HG03045 (cell line): ENCODE measurements at regions not wholly inside any gene's neighbourhood (a gene's known extent, or its start where the extent isn't known, plus 50 kb on each side); places are given as distances from the start of the nearest gene placed in this dataset.
"Not testable (repeated sequence)": the region's sequence is repeated elsewhere in the genome, so short reads cannot be mapped to it uniquely, and the experiment has no call there.

Experiments
- ATAC-seq: cut with Tn5 transposase; IDR thresholded peaks from one replicate; pipeline ENCODE4 v1.9.1; 2021; ENCODE audit warnings: mild to moderate bottlenecking, moderate library complexity; ENCODE audit not compliant: unreplicated experiment

DNA sequence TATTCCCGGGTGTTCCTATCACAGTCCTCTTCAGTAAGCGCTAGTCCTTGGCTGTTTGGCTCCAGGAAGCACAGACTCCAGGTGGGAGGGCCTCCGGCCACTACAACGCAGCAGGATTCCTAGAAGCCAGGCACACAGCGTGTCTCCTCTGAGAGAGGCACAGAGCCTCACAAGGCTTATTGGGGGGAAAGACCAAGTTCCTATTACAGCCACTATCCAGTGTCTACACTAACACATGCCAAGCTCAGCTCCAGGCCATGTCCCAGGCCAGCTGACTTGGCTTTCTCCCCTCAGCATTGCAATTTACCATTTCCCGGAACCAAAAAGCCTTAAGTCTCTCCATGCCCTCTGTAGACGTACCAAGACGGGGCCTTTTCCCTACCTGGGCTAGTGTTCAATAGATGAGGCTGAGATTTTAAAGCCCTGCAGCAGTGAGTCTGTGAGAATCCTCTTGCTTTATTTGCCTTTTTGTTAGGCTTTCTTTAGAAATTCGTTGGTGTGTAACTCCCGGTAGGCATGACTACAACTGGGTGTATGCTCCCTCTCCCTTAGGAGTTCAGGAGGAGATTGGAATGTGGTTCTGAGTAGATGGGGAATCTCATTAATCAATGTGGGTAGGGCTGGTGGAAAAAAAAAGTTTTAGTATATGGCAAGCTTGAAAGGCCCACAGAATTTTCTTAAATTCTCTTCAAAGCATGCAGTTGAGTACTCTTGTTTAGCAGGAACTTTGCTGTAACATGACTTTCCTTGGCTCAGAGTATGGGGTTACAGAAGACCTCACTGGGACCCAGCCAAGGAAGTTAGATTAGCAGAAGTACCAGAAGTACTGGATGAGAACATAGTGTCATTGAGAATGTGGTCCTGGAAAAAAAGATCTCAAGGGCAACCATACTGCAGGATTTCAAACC, 84.3 kb upstream of the SLC1A3 start:
- no peak for ATAC-seq

DNA sequence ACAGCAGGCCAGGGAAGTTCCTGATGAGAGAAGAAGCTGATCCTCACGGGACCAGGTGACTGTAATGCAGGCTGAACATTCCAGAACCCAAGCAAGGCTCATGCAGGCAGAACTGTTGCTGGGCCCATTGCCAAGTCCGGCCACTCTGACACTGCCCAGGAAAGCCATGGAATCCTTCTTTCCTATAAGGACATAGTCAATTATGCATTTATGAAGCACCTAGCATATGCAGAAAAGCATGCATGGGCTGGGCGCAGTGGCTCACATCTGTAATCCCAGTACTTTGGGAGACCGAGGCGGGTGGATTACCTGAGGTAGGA, 83.7 kb upstream of the SLC1A3 start:
- ATAC-seq, result no peak

DNA sequence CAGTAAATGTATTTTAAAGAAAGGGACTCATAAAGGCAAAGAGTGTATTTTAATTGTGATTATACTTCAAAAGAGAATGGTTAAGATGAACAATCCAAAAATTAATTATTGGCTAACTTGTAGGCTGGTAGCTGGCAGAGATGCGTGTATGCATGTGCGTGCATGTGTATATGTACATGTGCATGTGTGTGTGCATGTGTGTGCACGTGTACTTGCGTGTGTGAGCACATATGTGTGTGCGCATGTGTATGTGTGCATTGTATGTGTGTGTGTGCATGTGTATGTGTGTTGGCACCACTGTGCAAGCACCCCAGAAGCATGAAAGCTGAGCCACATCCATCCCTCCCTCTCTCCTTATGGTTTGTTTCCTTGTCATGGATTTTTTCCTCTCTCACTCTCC, 83.0 kb upstream of the SLC1A3 start:
- no peak for ATAC-seq

DNA sequence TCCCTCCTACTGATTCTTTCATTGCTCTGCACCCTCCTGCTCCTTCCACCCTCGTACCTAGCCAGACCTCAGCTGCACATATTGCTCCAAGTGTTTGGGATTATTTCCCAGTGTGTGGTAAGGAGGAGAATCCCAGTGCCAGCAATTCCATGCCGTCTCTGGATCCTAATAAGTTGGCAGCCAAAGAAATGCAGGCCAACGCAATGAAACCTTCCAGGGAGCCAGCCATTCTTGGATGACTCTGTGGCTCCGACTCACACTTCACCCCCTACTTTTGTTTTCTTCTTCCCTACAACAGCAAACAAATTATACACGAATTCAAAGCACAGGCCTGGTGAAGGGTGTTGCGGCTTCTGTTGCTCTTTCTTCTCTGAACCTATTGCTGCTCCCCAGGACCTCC, 82.5 kb upstream of the SLC1A3 start:
- ATAC-seq, result no peak

DNA sequence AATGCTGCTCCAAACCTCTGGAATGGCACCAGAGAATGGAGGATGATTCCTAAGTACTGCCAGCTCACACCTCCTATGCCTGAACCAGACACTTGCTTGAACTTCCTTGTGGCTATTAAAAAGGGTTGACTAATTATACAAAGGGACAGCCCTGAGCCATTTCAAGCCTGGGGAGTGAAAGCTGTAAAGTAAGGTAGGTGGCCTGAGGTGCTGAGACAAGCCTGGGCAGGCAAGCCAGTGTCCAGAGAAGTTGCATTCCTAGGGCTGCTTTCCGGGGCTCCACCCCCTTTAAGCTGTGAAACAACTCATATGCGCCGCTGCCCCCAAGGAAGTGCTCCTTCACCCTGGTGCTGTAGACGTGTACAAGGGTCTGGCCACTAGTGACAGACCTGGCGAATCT, 79.9 kb upstream of the SLC1A3 start:
- no peak for ATAC-seq

DNA sequence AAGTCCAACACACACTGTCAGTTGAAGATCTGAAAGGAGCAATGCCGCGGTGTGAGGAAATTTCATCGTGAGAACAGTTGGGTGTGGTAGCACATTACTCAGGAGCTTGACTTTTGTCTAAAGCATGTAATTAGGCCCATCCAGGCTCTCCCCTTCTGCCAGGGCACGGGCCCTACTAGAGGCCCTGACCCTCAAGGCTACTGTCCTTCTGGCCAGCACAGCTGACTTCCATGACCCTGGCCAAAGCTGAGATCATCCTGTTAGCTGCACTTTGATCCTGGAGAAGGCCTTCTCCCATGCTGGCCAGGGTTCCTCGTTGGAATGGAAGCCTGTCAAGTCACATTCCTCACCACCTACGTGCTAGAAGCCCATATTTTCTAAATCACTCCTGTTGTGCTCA, 77.8 kb upstream of the SLC1A3 start:
- ATAC-seq, result no peak

DNA sequence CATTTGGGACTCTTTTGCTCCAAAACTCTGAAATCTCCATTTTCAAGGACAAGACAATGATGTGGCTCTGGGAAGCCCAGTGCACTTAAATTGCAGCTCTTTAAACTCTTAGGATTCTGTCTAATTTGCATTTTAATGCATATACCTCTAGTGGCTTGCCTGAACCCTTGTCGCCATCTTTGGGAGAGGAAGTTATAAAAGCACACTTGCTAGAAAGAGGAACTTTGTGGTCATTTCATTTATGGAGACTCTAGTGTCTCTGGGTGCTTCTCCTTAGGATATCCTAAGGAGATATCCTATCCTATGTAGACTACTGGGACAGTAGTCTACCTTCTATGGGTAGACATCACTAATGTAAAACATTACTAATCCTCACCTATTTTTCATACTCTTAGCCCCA, 77.3 kb upstream of the SLC1A3 start:
- ATAC-seq, result no peak

DNA sequence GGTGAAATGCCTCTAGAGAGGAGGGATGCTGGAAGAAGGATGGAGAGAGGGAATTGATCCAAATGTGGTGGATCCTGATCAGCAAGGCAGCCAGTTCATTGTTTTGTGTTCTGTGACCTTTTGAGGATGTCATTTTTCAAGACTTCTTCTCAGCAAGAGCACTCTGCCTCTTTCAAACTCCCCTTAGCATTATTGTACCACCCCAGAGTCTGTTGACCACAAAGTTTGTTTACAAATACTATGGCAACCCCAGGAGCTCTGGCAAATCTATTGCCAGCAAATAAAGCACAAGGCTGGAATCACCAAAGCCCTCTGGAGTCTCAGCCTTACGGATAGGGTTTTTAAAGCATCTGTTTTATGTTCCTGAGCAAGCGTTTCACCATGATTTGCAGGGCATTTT, 76.2 kb upstream of the SLC1A3 start:
- no peak for ATAC-seq

DNA sequence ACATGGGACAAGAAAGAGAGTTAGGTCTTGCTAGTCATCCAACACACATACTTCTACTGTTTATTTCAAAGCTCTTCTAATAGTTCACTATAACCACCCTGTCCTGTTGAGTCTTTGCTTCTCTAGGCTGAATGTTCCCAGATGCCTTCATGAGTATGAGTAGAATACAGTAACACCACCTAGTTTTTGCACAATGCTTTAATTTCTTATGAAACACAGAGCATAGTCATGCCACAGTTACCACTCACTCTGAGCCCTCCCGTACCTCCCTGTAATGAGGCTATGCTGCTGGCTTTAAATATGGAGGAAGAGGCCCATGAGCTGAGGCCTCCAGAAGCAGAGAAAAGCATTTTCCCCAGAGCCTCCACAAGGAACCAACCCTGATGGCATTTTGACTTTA, 75.0 kb upstream of the SLC1A3 start:
- no peak for ATAC-seq

DNA sequence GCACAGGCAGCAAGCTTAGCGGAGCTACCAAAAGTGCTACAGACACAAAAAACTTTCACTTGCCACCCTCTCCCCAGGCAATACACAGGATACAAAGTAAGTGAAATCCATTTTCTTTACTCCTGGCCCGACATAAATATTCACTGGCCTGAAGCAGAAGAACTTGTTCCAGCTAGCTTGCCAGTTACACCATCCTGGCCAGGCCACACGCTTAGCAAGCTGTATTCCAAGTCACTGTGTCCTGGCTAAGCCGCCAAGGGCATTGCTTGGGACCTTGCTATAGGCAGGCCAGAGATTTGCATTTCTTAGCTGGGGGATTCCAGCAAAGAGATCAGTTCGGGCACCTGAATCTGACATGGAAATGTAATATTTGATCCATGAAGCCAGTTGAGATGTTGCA, 71.0 kb upstream of the SLC1A3 start:
- no peak for ATAC-seq

DNA sequence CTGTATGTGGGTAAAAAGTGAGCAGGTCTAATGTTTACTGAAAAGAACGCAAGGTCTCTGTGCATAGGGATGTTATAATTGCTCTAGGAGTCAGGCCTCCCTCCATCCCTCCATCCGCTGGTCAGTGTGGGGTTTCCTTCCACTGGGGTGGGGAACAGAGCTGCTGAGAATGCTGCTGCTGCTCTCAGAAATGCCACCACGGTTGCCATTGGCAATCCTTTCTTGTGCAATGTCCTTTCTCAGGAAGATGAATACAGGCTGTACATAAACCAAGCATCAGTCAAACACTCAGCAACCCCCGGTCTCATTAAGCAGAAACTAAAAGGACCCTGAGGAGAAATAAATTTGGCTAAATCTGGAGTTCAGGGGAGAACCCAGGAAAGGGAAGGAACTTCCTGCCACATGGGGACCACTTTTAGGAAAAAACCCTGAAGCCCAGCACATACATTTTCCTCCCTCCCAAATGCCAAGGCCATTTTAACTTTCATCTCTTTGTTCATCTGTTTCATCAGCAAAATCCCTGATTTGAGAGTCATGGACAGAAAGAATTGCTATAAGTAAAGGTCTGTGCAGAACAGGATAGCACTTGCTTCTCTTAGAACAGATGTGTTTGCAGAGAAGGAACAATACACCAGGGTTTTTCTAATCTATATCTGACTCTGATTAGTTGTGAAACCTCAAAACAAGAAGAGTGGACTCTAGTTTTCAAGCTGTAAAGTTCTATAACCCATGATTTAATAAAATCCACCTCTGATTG, 70.4 kb upstream of the SLC1A3 start:
- no peak for ATAC-seq

DNA sequence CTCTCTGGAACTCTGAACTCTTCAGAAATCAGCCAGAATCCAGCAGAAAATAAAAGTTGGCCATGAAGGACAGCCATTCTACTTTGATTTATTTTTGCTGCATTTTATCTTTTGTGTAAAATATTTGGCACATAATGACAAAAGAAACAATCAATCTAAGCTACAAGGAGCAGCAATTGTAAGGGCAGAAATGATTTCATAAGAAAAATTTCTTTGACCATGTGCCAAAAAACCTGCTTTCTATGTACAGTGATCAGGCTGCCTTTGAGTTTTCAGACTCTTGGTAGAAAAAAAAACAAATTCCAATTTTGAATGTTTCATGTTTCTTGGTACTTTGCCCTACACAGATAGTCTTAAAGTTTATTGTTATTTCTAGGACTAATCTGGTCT, 69.8 kb upstream of the SLC1A3 start:
- no peak for ATAC-seq

DNA sequence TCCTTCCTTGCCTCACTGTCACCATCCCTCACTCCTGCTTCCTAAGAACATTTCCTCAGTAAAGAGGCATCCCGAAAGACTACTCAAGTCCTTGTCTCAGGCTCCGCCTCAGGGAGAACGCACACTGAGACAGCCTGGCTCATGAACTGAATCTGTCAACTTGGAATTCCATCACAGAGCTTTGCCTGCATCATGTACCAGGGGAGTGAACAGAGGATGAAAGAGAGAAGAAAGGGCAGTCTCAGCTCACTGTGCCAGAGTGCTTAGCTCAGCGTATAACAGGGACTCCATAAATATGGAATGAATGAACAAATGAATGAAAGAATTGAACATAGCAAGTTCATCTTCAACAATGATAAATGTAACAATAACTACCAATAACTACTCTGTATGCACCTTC, 68.7 kb upstream of the SLC1A3 start:
- no peak for ATAC-seq

DNA sequence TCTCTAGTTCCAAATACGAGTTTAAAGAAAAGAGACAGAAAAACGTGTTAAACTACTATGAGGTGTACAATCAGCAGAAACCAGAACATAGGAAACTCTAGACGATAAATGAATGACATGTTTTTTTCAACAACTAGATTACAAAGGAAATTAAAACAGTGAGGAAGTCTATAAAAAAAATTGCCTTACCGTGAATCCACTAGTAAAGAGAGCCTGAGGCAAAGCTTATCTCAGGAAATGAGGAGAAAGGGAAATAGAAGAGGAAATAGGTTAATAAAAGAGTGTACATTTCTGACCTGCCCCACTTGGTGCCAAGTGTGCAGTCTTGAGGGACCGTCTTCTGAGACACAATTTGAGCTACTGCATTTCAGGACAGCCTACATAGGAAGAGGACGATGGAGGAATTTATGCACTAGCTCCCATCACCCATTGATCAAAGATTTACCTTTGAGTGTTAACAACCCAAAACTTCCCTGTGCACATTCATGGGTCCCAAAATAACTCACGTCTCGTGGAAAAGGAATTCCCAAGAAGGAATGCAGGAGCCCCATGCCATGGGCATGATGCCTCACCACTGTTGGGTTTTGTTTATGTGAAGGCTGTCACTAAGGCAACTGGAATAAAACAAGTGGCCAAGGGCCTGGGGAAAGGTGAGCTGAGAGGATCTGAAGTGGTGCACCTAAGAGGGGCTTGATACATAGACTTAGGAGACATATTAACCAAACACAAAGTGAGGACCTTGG, 53.6 kb upstream of the SLC1A3 start:
- ATAC-seq, result no peak

DNA sequence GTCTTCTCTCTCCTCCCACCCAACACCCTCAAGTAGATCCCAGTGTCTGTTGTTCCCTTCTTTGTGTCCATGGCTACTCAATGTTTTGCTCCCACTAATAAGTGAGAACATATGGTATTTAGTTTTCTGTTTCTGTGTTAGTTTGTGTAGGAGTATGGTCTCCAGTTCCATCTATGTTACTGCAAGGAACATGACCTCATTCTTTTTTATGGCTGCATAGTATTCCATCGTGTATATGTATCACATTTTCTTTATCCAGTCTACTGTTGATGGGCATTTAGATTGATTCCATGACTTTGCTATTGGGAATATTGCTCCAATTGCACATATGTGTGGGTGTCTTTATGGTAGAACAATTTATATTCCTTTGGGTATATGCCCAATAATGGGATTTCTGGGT, 51.4 kb upstream of the SLC1A3 start:
- ATAC-seq, result not testable (repeated sequence)
